Body of pancreas (tissue), 4 donors: ENCODE measurements at regions not wholly inside any gene's neighbourhood (a gene's known extent, or its start where the extent isn't known, plus 50 kb on each side); places are given as distances from the start of the nearest gene placed in this dataset.

Source experiments
- ATAC-seq: fragments of 150-250 bp; one replicate; pipeline ENCODE4 v1.9.1; 2016
- DNase-seq, 4 donors: peaks; one replicate each; pipeline ENCODE4 v3.0.0-alpha.2; 2019
- H3K27ac ChIP-seq, 4 donors: fragments of 200-600 bp; sonication (generic); 1 replicate in 3 of 4; 2 replicates in 1 of 4; pipeline versions ENCODE4 v1.5.1 to v1.6.1; 2016 to 2019; ENCODE audit warnings: mild to moderate bottlenecking in 1 of 4, mixed read lengths in 1 of 4, moderate library complexity in 1 of 4
- H3K27me3 ChIP-seq, 2 donors: fragments of 200-600 bp; sonication (generic); one replicate each; pipeline ENCODE4 v1.6.0; 2016; ENCODE audit warnings: mild to moderate bottlenecking in 1 of 2
- H3K36me3 ChIP-seq, 2 donors: fragments of 200-600 bp; sonication (generic); replicated peaks in 1 of 2; 2 replicates each; pipeline ENCODE4 v1.5.1; 2016; ENCODE audit warnings: low read depth in 2 of 2; ENCODE audit not compliant: insufficient read depth in 1 of 2
- H3K4me1 ChIP-seq: fragments of 200-600 bp; sonication (generic); one replicate; pipeline ENCODE4 v1.6.0; 2016
- H3K4me3 ChIP-seq, 2 donors: fragments of 200-600 bp; sonication (generic); 1 replicate in 1 of 2; 2 replicates in 1 of 2; pipeline ENCODE4 v1.5.1; 2016 to 2019
- H3K9me3 ChIP-seq, 3 donors: fragments of 200-600 bp; sonication (generic); 1 replicate in 2 of 3; 2 replicates in 1 of 3; pipeline ENCODE4 v1.5.1; 2016
- POLR2A ChIP-seq, 3 donors: fragments of 450-650 bp; IDR thresholded peaks; one replicate each; pipeline ENCODE4 v1.6.1; 2016; ENCODE audit warnings: antibody characterized with exemption in 3 of 3, mild to moderate bottlenecking in 2 of 3
- WGBS, 2 donors: methylation state at CpG; one replicate each; pipeline ENCODE4 v1.1.5; 2017; 5-methylcytosine and 5-hydroxymethylcytosine counted together
- intact Hi-C: fragments of 100-400 bp; cut with DNase I; formaldehyde crosslinking; loops from one replicate; pipeline ENCODE4 v1.15.1; 2023
- TF ChIP-seq, protein P1 (sequence below), 7 experiments: fragments of 450-650 bp in 4 of 7; fragments of 200-600 bp in 3 of 7; sonication (generic) in 3 of 7; IDR thresholded peaks; one replicate each; pipeline ENCODE4 v1.5.1; 2016 to 2019; ENCODE audit warnings: antibody characterized with exemption in 7 of 7

- no peak overlapping the region for H3K27ac ChIP-seq
- no peaks in the 10 kb centered on the region for H3K4me1 ChIP-seq
- no peak for TF ChIP-seq POLR2A (IDR thresholded peaks at IDR 0.05)
- TF ChIP-seq, protein P1, sequence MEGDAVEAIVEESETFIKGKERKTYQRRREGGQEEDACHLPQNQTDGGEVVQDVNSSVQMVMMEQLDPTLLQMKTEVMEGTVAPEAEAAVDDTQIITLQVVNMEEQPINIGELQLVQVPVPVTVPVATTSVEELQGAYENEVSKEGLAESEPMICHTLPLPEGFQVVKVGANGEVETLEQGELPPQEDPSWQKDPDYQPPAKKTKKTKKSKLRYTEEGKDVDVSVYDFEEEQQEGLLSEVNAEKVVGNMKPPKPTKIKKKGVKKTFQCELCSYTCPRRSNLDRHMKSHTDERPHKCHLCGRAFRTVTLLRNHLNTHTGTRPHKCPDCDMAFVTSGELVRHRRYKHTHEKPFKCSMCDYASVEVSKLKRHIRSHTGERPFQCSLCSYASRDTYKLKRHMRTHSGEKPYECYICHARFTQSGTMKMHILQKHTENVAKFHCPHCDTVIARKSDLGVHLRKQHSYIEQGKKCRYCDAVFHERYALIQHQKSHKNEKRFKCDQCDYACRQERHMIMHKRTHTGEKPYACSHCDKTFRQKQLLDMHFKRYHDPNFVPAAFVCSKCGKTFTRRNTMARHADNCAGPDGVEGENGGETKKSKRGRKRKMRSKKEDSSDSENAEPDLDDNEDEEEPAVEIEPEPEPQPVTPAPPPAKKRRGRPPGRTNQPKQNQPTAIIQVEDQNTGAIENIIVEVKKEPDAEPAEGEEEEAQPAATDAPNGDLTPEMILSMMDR (IDR thresholded peaks at IDR 0.05): no peak
- H3K27me3 ChIP-seq: no peaks in the 10 kb centered on the region
- no peaks in the 10 kb centered on the region for H3K36me3 ChIP-seq
- H3K9me3 ChIP-seq: no peaks in the 10 kb centered on the region
- intact Hi-C loops: no loop called here
- ATAC-seq: no peak
- H3K4me3 ChIP-seq: no peak overlapping the region
- DNase-seq: no peak
- WGBS, 2 donors: 47 to 64% methylated on average over 1 of the region's 1 CpG
Observed at GRCh38 chr4:158068068-158068467, 104.8 kb downstream of the GASK1B start.

GRCh38 chr4:158067646-158068045 is 105.2 kb downstream of the GASK1B start:
- TF ChIP-seq POLR2A (IDR thresholded peaks at IDR 0.05): no peak
- TF ChIP-seq, protein P1 (IDR thresholded peaks at IDR 0.05): no peak
- Histone ChIP-seq H3K4me1 (no peaks in the 10 kb centered on the region), H3K4me3 (no peak overlapping the region), H3K27me3 (no peaks in the 10 kb centered on the region), H3K36me3 (no peaks in the 10 kb centered on the region), H3K9me3 (no peaks in the 10 kb centered on the region), H3K27ac (no peak overlapping the region)
- 44 to 48% methylated on average over 2 of the region's 2 CpGs for WGBS, 2 donors
- DNase-seq (no peak), ATAC-seq (no peak)
- intact Hi-C loops: no loop called here

GRCh38 chr4:158065603-158066002 is 107.2 kb downstream of the GASK1B start:
- Histone ChIP-seq H3K27me3 (no peaks in the 10 kb centered on the region), H3K4me1 (no peaks in the 10 kb centered on the region), H3K9me3 (no peaks in the 10 kb centered on the region), H3K36me3 (no peaks in the 10 kb centered on the region), H3K27ac (no peak overlapping the region), H3K4me3 (no peak overlapping the region)
- DNase-seq (no peak), ATAC-seq (no peak)
- WGBS, 2 donors: 72 to 88% methylated on average over 1 of the region's 1 CpG
- no peak for TF ChIP-seq POLR2A (IDR thresholded peaks at IDR 0.05)
- TF ChIP-seq, protein P1 (IDR thresholded peaks at IDR 0.05): no peak
- intact Hi-C loops: no loop called here

GRCh38 chr4:158065176-158065575 is 107.6 kb downstream of the GASK1B start:
- no peak for TF ChIP-seq POLR2A (IDR thresholded peaks at IDR 0.05)
- TF ChIP-seq, protein P1 (IDR thresholded peaks at IDR 0.05): no peak
- Histone ChIP-seq H3K9me3 (no peaks in the 10 kb centered on the region), H3K4me1 (no peaks in the 10 kb centered on the region), H3K27me3 (no peaks in the 10 kb centered on the region), H3K27ac (no peak overlapping the region), H3K36me3 (no peaks in the 10 kb centered on the region), H3K4me3 (no peak overlapping the region)
- ATAC-seq (no peak), DNase-seq (peak in 1 of 4 donors; percentile 17)
- intact Hi-C loops: no loop called here
- 61 to 65% methylated on average over 3 of the region's 3 CpGs for WGBS, 2 donors

- ATAC-seq (no peak), DNase-seq (no peak)
- H3K36me3 ChIP-seq: no peaks in the 10 kb centered on the region
- H3K9me3 ChIP-seq: no peaks in the 10 kb centered on the region
- TF ChIP-seq, protein P1 (IDR thresholded peaks at IDR 0.05): no peak
- TF ChIP-seq POLR2A (IDR thresholded peaks at IDR 0.05): no peak
- H3K4me3 ChIP-seq: no peak overlapping the region
- no peaks in the 10 kb centered on the region for H3K27me3 ChIP-seq
- no peaks in the 10 kb centered on the region for H3K4me1 ChIP-seq
- no peak overlapping the region for H3K27ac ChIP-seq
- intact Hi-C loops: no loop called here
Observed at GRCh38 chr4:158056689-158057245, 116.1 kb downstream of the GASK1B start.
